Keratinocyte (primary cell): ENCODE measurements at regions not wholly inside any gene's neighbourhood (a gene's known extent, or its start where the extent isn't known, plus 50 kb on each side); places are given as distances from the start of the nearest gene placed in this dataset.
"Not testable (repeated sequence)": the region's sequence is repeated elsewhere in the genome, so short reads cannot be mapped to it uniquely, and the experiment has no call there.

Experiments
- DNase-seq: peaks from one replicate; pipeline ENCODE4 v3.0.0-alpha.2; 2011; ENCODE audit warnings: low read depth, missing footprints, low spot score
- FAIRE-seq: peaks from 2 replicates; lab custom pipeline; 2011; peaks lifted over from hg19 to GRCh38; lab: Jason Lieb, UNC
- H2AFZ ChIP-seq: 2 replicates; pipeline ENCODE4 v1.6.0; 2012; ENCODE audit warnings: low read length, control low read depth, inconsistent platforms; ENCODE audit not compliant: control insufficient read depth
- H3K27ac ChIP-seq: 2 replicates; pipeline ENCODE4 v1.5.1; 2011; ENCODE audit warnings: low read length; ENCODE audit not compliant: control insufficient read depth, insufficient read depth
- H3K27me3 ChIP-seq: 3 replicates; pipeline ENCODE4 v1.6.0; 2011; ENCODE audit warnings: low read length; ENCODE audit not compliant: control insufficient read depth, insufficient read depth; ENCODE audit errors: extremely low read depth
- H3K36me3 ChIP-seq, 2 experiments: 2 replicates in 1 of 2; 3 replicates in 1 of 2; pipeline ENCODE4 v1.5.1; 2011; ENCODE audit warnings: low read length in 2 of 2, mild to moderate bottlenecking in 1 of 2; ENCODE audit not compliant: control insufficient read depth in 2 of 2, insufficient read depth in 2 of 2; ENCODE audit errors: extremely low read depth in 1 of 2
- H3K4me1 ChIP-seq: 3 replicates; pipeline ENCODE4 v1.5.1; 2011; ENCODE audit warnings: low read length; ENCODE audit not compliant: control insufficient read depth, insufficient read depth; ENCODE audit errors: extremely low read depth
- H3K4me2 ChIP-seq: 3 replicates; pipeline ENCODE4 v1.6.0; 2011; ENCODE audit warnings: low read depth, low read length; ENCODE audit not compliant: control insufficient read depth, insufficient read depth; ENCODE audit errors: extremely low read depth
- H3K4me3 ChIP-seq, 3 experiments: fragments of 200-600 bp in 1 of 3; sonication (generic) in 1 of 3; 2 replicates in 2 of 3; 3 replicates in 1 of 3; pipeline ENCODE4 v1.5.1; 2011 to 2016; ENCODE audit warnings: low read length in 3 of 3, mild to moderate bottlenecking in 3 of 3, control low read depth in 2 of 3, inconsistent platforms in 1 of 3, low read depth in 1 of 3, mixed read lengths in 1 of 3, mixed run types in 1 of 3, moderate library complexity in 1 of 3; ENCODE audit not compliant: control insufficient read depth in 2 of 3, insufficient read depth in 2 of 3; ENCODE audit errors: extremely low read depth in 1 of 3
- H3K79me2 ChIP-seq: 2 replicates; pipeline ENCODE4 v1.6.0; 2012; ENCODE audit warnings: low read length; ENCODE audit not compliant: control insufficient read depth, insufficient read depth
- H3K9ac ChIP-seq: 3 replicates; pipeline ENCODE4 v1.6.0; 2011; ENCODE audit warnings: low read length; ENCODE audit not compliant: control insufficient read depth, insufficient read depth; ENCODE audit errors: extremely low read depth
- H3K9me1 ChIP-seq: 3 replicates; pipeline ENCODE4 v1.6.0; 2011; ENCODE audit warnings: low read length; ENCODE audit not compliant: control insufficient read depth, insufficient read depth; ENCODE audit errors: extremely low read depth
- H3K9me3 ChIP-seq: 2 replicates; pipeline ENCODE4 v1.5.1; 2012; ENCODE audit warnings: low read depth, low read length; ENCODE audit not compliant: control insufficient read depth
- H4K20me1 ChIP-seq: 3 replicates; pipeline ENCODE4 v1.6.0; 2011; ENCODE audit warnings: low read length; ENCODE audit not compliant: control insufficient read depth, insufficient read depth; ENCODE audit errors: extremely low read depth
- EZH2 ChIP-seq: IDR thresholded peaks from one replicate; pipeline ENCODE4 v1.6.1; 2012; ENCODE audit warnings: inconsistent platforms, mild to moderate bottlenecking, low read length, moderate library complexity
- dilution Hi-C: fragments of 300-500 bp; cut with MboI; formaldehyde crosslinking; loops from one replicate; pipeline ENCODE4 v1.7.0; 2020; ENCODE audit warnings: low sequenced_read_pairs; ENCODE audit not compliant: extremely low pct_ligation_motif_present
- TF ChIP-seq, protein P1 (sequence below), 3 experiments: IDR thresholded peaks in 1 of 3; conservative IDR thresholded peaks in 1 of 3; optimal IDR thresholded peaks in 1 of 3; 2 replicates in 2 of 3; 3 replicates in 1 of 3; pipeline versions ENCODE3 to v1.5.1; 2011; ENCODE audit warnings: low read length in 3 of 3, mild to moderate bottlenecking in 3 of 3, moderate library complexity in 2 of 3, control low read depth in 1 of 3, inconsistent platforms in 1 of 3; ENCODE audit not compliant: insufficient read depth in 2 of 3; ENCODE audit errors: extremely low read depth in 1 of 3

DNA sequence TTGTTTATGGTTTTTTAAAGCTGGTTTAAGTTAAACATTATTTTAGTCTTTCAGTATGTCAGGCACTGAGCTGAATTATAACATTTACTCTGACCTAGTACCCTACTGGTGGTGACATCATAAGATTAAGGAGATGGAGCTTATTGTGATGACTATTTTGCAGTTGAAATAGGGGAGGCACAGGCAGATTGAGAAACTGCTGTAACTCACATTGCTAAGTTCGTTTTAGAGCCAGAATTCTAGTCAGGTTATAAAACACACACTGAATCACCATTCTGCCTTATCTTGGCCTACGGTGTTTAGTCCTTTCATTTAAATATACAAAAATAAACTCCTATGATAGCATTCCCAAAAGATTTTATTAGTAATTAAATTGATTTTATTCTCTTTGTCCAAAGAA is 584.1 kb downstream of the TFAP2A start:
- no peak for FAIRE-seq
- H3K27ac ChIP-seq: no peak overlapping the region
- H3K36me3 ChIP-seq: no peaks in the 10 kb centered on the region
- no peaks in the 10 kb centered on the region for H3K4me1 ChIP-seq
- H3K4me2 ChIP-seq: no peak overlapping the region
- H3K27me3 ChIP-seq: no peaks in the 10 kb centered on the region
- no peak for DNase-seq
- TF ChIP-seq, protein P1, sequence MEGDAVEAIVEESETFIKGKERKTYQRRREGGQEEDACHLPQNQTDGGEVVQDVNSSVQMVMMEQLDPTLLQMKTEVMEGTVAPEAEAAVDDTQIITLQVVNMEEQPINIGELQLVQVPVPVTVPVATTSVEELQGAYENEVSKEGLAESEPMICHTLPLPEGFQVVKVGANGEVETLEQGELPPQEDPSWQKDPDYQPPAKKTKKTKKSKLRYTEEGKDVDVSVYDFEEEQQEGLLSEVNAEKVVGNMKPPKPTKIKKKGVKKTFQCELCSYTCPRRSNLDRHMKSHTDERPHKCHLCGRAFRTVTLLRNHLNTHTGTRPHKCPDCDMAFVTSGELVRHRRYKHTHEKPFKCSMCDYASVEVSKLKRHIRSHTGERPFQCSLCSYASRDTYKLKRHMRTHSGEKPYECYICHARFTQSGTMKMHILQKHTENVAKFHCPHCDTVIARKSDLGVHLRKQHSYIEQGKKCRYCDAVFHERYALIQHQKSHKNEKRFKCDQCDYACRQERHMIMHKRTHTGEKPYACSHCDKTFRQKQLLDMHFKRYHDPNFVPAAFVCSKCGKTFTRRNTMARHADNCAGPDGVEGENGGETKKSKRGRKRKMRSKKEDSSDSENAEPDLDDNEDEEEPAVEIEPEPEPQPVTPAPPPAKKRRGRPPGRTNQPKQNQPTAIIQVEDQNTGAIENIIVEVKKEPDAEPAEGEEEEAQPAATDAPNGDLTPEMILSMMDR (optimal IDR thresholded peaks at IDR 0.05 in 1 of 3, IDR thresholded peaks at IDR 0.05 in 1 of 3, conservative IDR thresholded peaks at IDR 0.05 in 1 of 3; ENCODE audit: extremely low read depth in 1 of 3, insufficient read depth in 2 of 3, low read length in 3 of 3): no peak
- no peak for TF ChIP-seq EZH2
- H3K9me3 ChIP-seq: no peaks in the 10 kb centered on the region
- H3K4me3 ChIP-seq: no peak overlapping the region
- no peak overlapping the region for H2AFZ ChIP-seq
- H3K9ac ChIP-seq: no peak overlapping the region
- no peaks in the 10 kb centered on the region for H4K20me1 ChIP-seq
- H3K79me2 ChIP-seq: no peaks in the 10 kb centered on the region
- dilution Hi-C loops: no loop called here
- H3K9me1 ChIP-seq: no peaks in the 10 kb centered on the region

DNA sequence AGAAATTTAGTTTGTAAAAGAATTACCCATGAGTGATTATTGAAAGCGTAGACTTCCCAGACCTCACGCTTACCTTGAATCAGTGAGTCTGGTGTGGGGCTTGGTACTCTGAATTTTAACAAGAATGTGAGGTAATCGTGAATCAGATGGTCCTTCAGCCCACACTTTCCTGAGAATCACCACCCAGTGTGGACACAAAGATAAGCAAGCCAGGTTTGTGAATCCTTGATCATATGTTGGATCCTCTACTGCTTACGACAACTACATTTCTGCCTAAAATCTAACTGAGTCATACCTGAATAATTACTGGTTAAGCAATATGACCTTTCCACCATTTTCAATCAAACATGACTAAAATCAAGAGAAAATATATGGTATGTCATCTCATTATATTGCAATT is 589.3 kb downstream of the TFAP2A start:
- Histone ChIP-seq H3K9me3 (no peaks in the 10 kb centered on the region), H3K79me2 (no peaks in the 10 kb centered on the region), H3K27ac (no peak overlapping the region), H4K20me1 (no peaks in the 10 kb centered on the region), H2AFZ (no peak overlapping the region), H3K36me3 (no peaks in the 10 kb centered on the region), H3K4me2 (no peak overlapping the region), H3K27me3 (no peaks in the 10 kb centered on the region), H3K9me1 (no peaks in the 10 kb centered on the region), H3K4me3 (no peak overlapping the region), H3K4me1 (no peaks in the 10 kb centered on the region), H3K9ac (no peak overlapping the region)
- TF ChIP-seq, protein P1 (optimal IDR thresholded peaks at IDR 0.05 in 1 of 3, IDR thresholded peaks at IDR 0.05 in 1 of 3, conservative IDR thresholded peaks at IDR 0.05 in 1 of 3; ENCODE audit: extremely low read depth in 1 of 3, insufficient read depth in 2 of 3, low read length in 3 of 3): no peak
- no peak for TF ChIP-seq EZH2
- FAIRE-seq (no peak), DNase-seq (no peak)
- dilution Hi-C loops: no loop called here

DNA sequence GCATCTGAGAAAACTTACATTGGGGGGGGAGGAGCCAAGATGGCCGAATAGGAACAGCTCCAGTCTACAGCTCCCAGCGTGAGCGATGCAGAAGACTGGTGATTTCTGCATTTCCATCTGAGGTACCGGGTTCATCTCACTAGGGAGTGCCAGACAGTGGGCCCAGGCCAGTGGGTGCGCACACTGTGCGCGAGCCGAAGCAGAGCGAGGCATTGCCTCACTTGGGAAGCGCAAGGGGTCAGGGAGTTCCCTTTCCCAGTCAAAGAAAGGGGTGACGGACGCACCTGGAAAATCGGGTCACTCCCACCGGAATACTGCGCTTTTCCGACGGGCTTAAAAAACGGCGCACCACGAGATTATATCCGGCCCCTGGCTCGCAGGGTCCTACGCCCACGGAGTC is 604.1 kb downstream of the TFAP2A start:
- H3K9me3 ChIP-seq, H3K4me1 ChIP-seq, H3K36me3 ChIP-seq, DNase-seq, H3K4me3 ChIP-seq, dilution Hi-C loops, H3K27ac ChIP-seq, H3K79me2 ChIP-seq, H3K9me1 ChIP-seq, H4K20me1 ChIP-seq, H3K27me3 ChIP-seq, H2AFZ ChIP-seq, H3K9ac ChIP-seq, H3K4me2 ChIP-seq, FAIRE-seq: not testable (repeated sequence)
